ENCODE measurements at regions not wholly inside any gene's neighbourhood (a gene's known extent, or its start where the extent isn't known, plus 50 kb on each side); places are given as distances from the start of the nearest gene placed in this dataset.

DNA sequence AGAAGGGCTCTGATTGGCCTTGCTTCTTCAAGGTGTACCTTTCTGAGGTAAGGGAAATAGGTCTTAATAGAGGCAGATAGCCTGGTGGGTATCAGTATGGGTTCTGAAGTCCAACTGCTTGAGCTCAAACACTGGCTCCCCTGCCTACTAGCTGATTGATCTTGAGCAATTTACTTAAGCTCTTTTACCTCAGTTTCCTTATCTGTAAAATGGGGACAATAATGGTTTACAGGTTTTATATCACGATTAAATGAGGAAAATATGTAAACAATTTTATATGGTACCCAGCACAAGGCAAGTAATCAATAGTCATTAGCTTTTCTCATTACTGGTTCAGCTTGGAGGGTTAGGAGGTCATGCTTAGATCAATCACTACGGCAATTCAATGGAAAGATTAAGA is 75.8 kb upstream of the VTCN1 start:
- Histone ChIP-seq H3K36me3 (ENCODE audit: insufficient read depth, low read length) (no peaks in the 10 kb centered on the region), H3K27ac (no peak overlapping the region), H3K4me3 (no peak overlapping the region), H3K9me3 (ENCODE audit: low read depth, low read length) (no peaks in the 10 kb centered on the region), H3K9ac (ENCODE audit: insufficient read length) (no peak overlapping the region)
- TF ChIP-seq FOXP2 (optimal IDR thresholded peaks at IDR 0.05; ENCODE audit: control extremely low read depth, extremely low read length, insufficient read depth) = no peak
- TF ChIP-seq POLR2AphosphoS5 (IDR thresholded peaks at IDR 0.05; ENCODE audit: borderline replicate concordance, low read depth, low read length) = no peak
- no peak for TF ChIP-seq EZH2 (IDR thresholded peaks at IDR 0.05)
- DNase-seq (ENCODE audit: low read depth, low spot score) = no peak

DNA sequence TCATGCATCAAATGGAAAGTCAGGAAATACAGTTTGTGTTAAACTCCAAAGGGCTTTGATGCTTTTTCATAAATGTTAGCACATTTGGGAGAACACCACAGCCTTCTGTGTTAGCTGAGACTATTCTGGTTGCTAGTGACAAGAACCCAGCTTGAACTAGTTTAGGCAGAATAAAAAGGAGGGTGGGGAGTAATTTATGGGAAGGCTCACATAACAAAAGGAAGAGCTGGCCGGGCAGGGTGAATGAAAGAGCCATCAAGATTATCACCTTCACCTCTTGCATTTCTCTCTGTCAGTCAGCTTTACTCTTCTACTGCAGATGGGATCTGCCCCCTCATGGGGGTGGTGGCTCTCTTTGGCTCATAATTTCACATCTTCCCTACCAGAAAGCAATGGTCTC is 75.4 kb upstream of the VTCN1 start:
- no peak overlapping the region for H3K9ac ChIP-seq (ENCODE audit: insufficient read length)
- H3K27ac ChIP-seq = no peak overlapping the region
- no peaks in the 10 kb centered on the region for H3K9me3 ChIP-seq (ENCODE audit: low read depth, low read length)
- no peaks in the 10 kb centered on the region for H3K36me3 ChIP-seq (ENCODE audit: insufficient read depth, low read length)
- DNase-seq (ENCODE audit: low read depth, low spot score) = no peak
- no peak overlapping the region for H3K4me3 ChIP-seq
- TF ChIP-seq FOXP2 (optimal IDR thresholded peaks at IDR 0.05; ENCODE audit: control extremely low read depth, extremely low read length, insufficient read depth) (no peak), EZH2 (IDR thresholded peaks at IDR 0.05) (no peak), POLR2AphosphoS5 (IDR thresholded peaks at IDR 0.05; ENCODE audit: borderline replicate concordance, low read depth, low read length) (no peak)

DNA sequence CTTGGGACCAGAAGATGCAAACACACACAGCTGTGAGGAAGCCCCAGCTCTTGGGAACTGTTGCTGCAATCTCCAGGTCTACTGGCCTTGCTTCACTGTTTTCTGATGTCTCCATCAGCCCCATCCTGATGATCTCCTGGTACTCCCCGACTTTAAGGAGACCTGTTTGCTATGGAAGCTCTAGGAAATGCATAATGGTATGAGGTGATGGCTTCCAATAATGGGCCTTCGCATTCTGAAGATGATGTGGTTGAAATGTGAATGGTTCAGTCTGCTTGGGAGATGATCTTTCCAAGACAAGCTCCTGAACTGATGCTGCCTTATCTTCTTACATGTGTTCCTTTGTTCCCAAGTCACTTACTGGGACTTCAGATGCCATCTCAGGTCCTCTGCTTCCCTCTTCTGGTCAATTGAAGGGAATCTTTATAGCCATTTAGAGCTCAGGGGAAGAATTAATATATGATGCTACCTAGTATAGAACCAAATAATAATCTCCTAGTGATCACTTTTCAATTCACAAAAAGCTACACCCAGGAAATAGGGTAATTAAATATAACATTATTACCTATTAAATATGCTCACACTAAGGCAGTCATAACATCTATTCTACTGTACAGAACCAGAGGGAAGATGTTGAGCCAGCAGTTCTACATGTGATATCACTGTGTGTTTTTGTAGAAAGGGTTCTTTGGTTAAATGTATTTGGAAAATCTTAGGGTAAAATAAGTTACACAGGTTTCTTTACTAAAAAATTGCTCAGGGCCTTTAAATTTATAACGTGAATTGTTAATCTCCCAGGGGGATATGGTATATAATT is 73.9 kb upstream of the VTCN1 start:
- no peak for TF ChIP-seq POLR2AphosphoS5 (IDR thresholded peaks at IDR 0.05; ENCODE audit: borderline replicate concordance, low read depth, low read length)
- no peak overlapping the region for H3K4me3 ChIP-seq
- peak; percentile 56 for DNase-seq (ENCODE audit: low read depth, low spot score)
- no peaks in the 10 kb centered on the region for H3K9me3 ChIP-seq (ENCODE audit: low read depth, low read length)
- H3K36me3 ChIP-seq (ENCODE audit: insufficient read depth, low read length) = no peaks in the 10 kb centered on the region
- no peak overlapping the region for H3K27ac ChIP-seq
- H3K9ac ChIP-seq (ENCODE audit: insufficient read length) = no peak overlapping the region

DNA sequence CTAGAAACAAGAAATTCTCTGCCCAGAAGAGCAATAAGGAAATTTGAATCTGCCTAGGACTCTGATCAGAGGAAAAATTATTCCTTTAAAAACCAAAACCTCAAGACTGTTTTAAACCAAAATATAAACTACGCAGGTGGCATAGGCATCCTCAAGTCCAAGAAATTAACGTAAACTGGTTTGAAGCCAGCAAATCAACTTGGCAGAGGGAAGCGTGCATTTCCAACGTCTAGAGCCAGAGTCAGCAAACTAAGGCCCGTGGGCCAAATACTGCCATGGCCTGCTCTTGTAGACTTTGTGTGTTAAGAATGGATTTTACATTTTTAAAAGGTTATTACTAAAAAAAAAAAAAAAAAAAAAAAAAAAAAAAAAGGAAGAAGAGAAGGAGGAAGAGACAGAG is 67.8 kb upstream of the VTCN1 start:
- Histone ChIP-seq H3K9ac (ENCODE audit: insufficient read length) (no peak overlapping the region), H3K4me3 (no peak overlapping the region), H3K27ac (no peak overlapping the region), H3K36me3 (ENCODE audit: insufficient read depth, low read length) (no peaks in the 10 kb centered on the region), H3K9me3 (ENCODE audit: low read depth, low read length) (no peaks in the 10 kb centered on the region)
- no peak for DNase-seq (ENCODE audit: low read depth, low spot score)
- TF ChIP-seq POLR2AphosphoS5 (IDR thresholded peaks at IDR 0.05; ENCODE audit: borderline replicate concordance, low read depth, low read length) (no peak), FOXP2 (optimal IDR thresholded peaks at IDR 0.05; ENCODE audit: control extremely low read depth, extremely low read length, insufficient read depth) (no peak), EZH2 (IDR thresholded peaks at IDR 0.05) (no peak)

- Histone ChIP-seq H3K4me3 (no peak overlapping the region), H3K27ac (no peak overlapping the region), H3K9ac (ENCODE audit: insufficient read length) (no peak overlapping the region), H3K9me3 (ENCODE audit: low read depth, low read length) (no peaks in the 10 kb centered on the region), H3K36me3 (ENCODE audit: insufficient read depth, low read length) (no peaks in the 10 kb centered on the region)
- DNase-seq (ENCODE audit: low read depth, low spot score) = no peak
- TF ChIP-seq FOXP2 (optimal IDR thresholded peaks at IDR 0.05; ENCODE audit: control extremely low read depth, extremely low read length, insufficient read depth) (no peak), EZH2 (IDR thresholded peaks at IDR 0.05) (no peak), POLR2AphosphoS5 (IDR thresholded peaks at IDR 0.05; ENCODE audit: borderline replicate concordance, low read depth, low read length) (no peak)
Observed at GRCh38 chr1:117275055-117275454, 64.3 kb upstream of the VTCN1 start.

GRCh38 chr1:117271959-117272358 is 61.2 kb upstream of the VTCN1 start:
- TF ChIP-seq FOXP2 (optimal IDR thresholded peaks at IDR 0.05; ENCODE audit: control extremely low read depth, extremely low read length, insufficient read depth) = no peak
- no peak for TF ChIP-seq EZH2 (IDR thresholded peaks at IDR 0.05)
- no peak for TF ChIP-seq POLR2AphosphoS5 (IDR thresholded peaks at IDR 0.05; ENCODE audit: borderline replicate concordance, low read depth, low read length)
- no peak for DNase-seq (ENCODE audit: low read depth, low spot score)
- H3K36me3 ChIP-seq (ENCODE audit: insufficient read depth, low read length) = no peaks in the 10 kb centered on the region
- H3K4me3 ChIP-seq = no peak overlapping the region
- no peak overlapping the region for H3K27ac ChIP-seq
- H3K9ac ChIP-seq (ENCODE audit: insufficient read length) = no peak overlapping the region
- no peaks in the 10 kb centered on the region for H3K9me3 ChIP-seq (ENCODE audit: low read depth, low read length)

GRCh38 chr1:117271129-117271528 is 60.4 kb upstream of the VTCN1 start:
- no peak for DNase-seq (ENCODE audit: low read depth, low spot score)
- TF ChIP-seq FOXP2 (optimal IDR thresholded peaks at IDR 0.05; ENCODE audit: control extremely low read depth, extremely low read length, insufficient read depth) (no peak), POLR2AphosphoS5 (IDR thresholded peaks at IDR 0.05; ENCODE audit: borderline replicate concordance, low read depth, low read length) (no peak), EZH2 (IDR thresholded peaks at IDR 0.05) (no peak)
- Histone ChIP-seq H3K9me3 (ENCODE audit: low read depth, low read length) (no peaks in the 10 kb centered on the region), H3K4me3 (no peak overlapping the region), H3K9ac (ENCODE audit: insufficient read length) (no peak overlapping the region), H3K36me3 (ENCODE audit: insufficient read depth, low read length) (no peaks in the 10 kb centered on the region), H3K27ac (no peak overlapping the region)

- H3K9ac ChIP-seq (ENCODE audit: insufficient read length) = no peak overlapping the region
- no peaks in the 10 kb centered on the region for H3K36me3 ChIP-seq (ENCODE audit: insufficient read depth, low read length)
Observed at GRCh38 chr1:117270679-117271078, 60.0 kb upstream of the VTCN1 start.

More at GRCh38 chr1:117270679-117271078, 60.0 kb upstream of the VTCN1 start:
- no peak for DNase-seq (ENCODE audit: low read depth, low spot score)
- Histone ChIP-seq H3K27ac (no peak overlapping the region), H3K4me3 (no peak overlapping the region), H3K9me3 (ENCODE audit: low read depth, low read length) (no peaks in the 10 kb centered on the region)
- no peak for TF ChIP-seq FOXP2 (optimal IDR thresholded peaks at IDR 0.05; ENCODE audit: control extremely low read depth, extremely low read length, insufficient read depth)
- no peak for TF ChIP-seq EZH2 (IDR thresholded peaks at IDR 0.05)
- no peak for TF ChIP-seq POLR2AphosphoS5 (IDR thresholded peaks at IDR 0.05; ENCODE audit: borderline replicate concordance, low read depth, low read length)

Measured in SK-N-MC (cell line).